K562 (cell line): ENCODE measurements at regions not wholly inside any gene's neighbourhood (a gene's known extent, or its start where the extent isn't known, plus 50 kb on each side); places are given as distances from the start of the nearest gene placed in this dataset.

ENCODE experiments used
- ATAC-seq: fragments of 200-7000 bp; cut with Tn5 transposase; 3 replicates; pipeline ENCODE4 v1.9.1; 2020; ENCODE audit warnings: moderate library complexity
- BruUV-seq: library from RNA; stranded (reverse); fragments of 400-500 nt; replicated peaks from 2 replicates; lab custom pipeline; 2021; lab: Mats Ljungman, UMichigan
- CTCF ChIA-PET: fragments of 300-600 bp; formaldehyde crosslinking; extraction: SDS; loops from one replicate; lab custom pipeline; 2021; ENCODE audit warnings: low intra/inter-chr PET ratio; lab: Yijun Ruan, JAX
- POLR2A ChIA-PET: fragments of 300-600, 350-650 bp; sonication (Branson Sonifier 250); formaldehyde crosslinking; extraction: SDS; loops from one replicate; lab custom pipeline; 2021; ENCODE audit warnings: antibody characterized with exemption, inconsistent platforms; lab: Yijun Ruan, JAX
- DNase-seq, 4 experiments: peaks; one replicate each; pipeline versions ENCODE4 v3.0.0 to v3.0.0-alpha.2; 2011 to 2018; ENCODE audit warnings: low spot score in 3 of 4, mixed read lengths in 3 of 4; ENCODE audit errors: extremely low read depth in 1 of 4
- FAIRE-seq: peaks from 2 replicates; lab custom pipeline; 2011; peaks lifted over from hg19 to GRCh38; lab: Jason Lieb, UNC
- H2AFZ ChIP-seq: 2 replicates; pipeline ENCODE4 v1.6.0; 2011; ENCODE audit warnings: low read depth, low read length, control low read depth, inconsistent platforms
- H3K27ac ChIP-seq: fragments of 200-600 bp; 3 replicates; pipeline ENCODE4 v1.8.0; 2011; ENCODE audit warnings: low read depth, mild to moderate bottlenecking, control low read depth, inconsistent platforms, low read length, moderate library complexity, mixed read lengths; ENCODE audit errors: extremely low read depth
- H3K27me3 ChIP-seq, 2 experiments: fragments of 300-600 bp in 1 of 2; 2 replicates in 1 of 2; 3 replicates in 1 of 2; pipeline versions ENCODE4 v1.6.0 to v1.8.0; 2011; ENCODE audit warnings: inconsistent platforms in 2 of 2, low read length in 2 of 2, mild to moderate bottlenecking in 1 of 2, mixed read lengths in 1 of 2, moderate library complexity in 1 of 2; ENCODE audit not compliant: control insufficient read depth in 2 of 2, insufficient read depth in 2 of 2
- H3K36me3 ChIP-seq: fragments of 300-600 bp; 3 replicates; pipeline ENCODE4 v1.8.0; 2011; ENCODE audit warnings: mild to moderate bottlenecking, low read length, inconsistent platforms; ENCODE audit not compliant: control insufficient read depth, insufficient read depth
- H3K4me1 ChIP-seq, 2 experiments: fragments of 200-600 bp in 1 of 2; replicated peaks in 1 of 2; 2 replicates in 1 of 2; 3 replicates in 1 of 2; pipeline versions ENCODE4 v1.5.1 to v1.8.0; 2011; ENCODE audit warnings: inconsistent platforms in 2 of 2, low read length in 2 of 2, mild to moderate bottlenecking in 1 of 2, mixed read lengths in 1 of 2, moderate library complexity in 1 of 2; ENCODE audit not compliant: control insufficient read depth in 2 of 2, insufficient read depth in 2 of 2
- H3K4me2 ChIP-seq: 2 replicates; pipeline ENCODE4 v1.6.1; 2011; ENCODE audit warnings: low read length, control low read depth, inconsistent platforms, mixed read lengths; ENCODE audit not compliant: insufficient read depth
- H3K4me3 ChIP-seq: fragments of 200-600 bp; sonication (generic), shearing (Covaris generic); 2 replicates; pipeline ENCODE4 v1.5.1; 2016; ENCODE audit warnings: control low read depth, inconsistent platforms
- H3K79me2 ChIP-seq: fragments of 200-600 bp; 3 replicates; pipeline ENCODE4 v1.8.0; 2011; ENCODE audit warnings: low read length, inconsistent platforms; ENCODE audit not compliant: control insufficient read depth, insufficient read depth
- H3K9ac ChIP-seq, 2 experiments: 2 replicates each; pipeline versions ENCODE4 v1.6.0 to v1.6.1; 2011; ENCODE audit warnings: low read depth in 2 of 2, low read length in 2 of 2, control low read depth in 1 of 2, inconsistent platforms in 1 of 2, mild to moderate bottlenecking in 1 of 2, mixed read lengths in 1 of 2; ENCODE audit not compliant: insufficient read depth in 1 of 2
- H3K9me1 ChIP-seq: one replicate; pipeline ENCODE4 v1.6.0; 2011; ENCODE audit warnings: inconsistent platforms, mild to moderate bottlenecking, low read length, moderate library complexity; ENCODE audit not compliant: control insufficient read depth, insufficient read depth
- H3K9me3 ChIP-seq: replicated peaks from 2 replicates; pipeline ENCODE4 v1.5.1; 2011; ENCODE audit warnings: low read depth, low read length, inconsistent platforms; ENCODE audit not compliant: control insufficient read depth, insufficient read depth
- H4K20me1 ChIP-seq: replicated peaks from 2 replicates; pipeline ENCODE4 v1.6.1; 2011; ENCODE audit warnings: low read length, inconsistent platforms, mixed read lengths; ENCODE audit not compliant: control insufficient read depth, insufficient read depth
- BRF2 ChIP-seq: IDR thresholded peaks from 3 replicates; pipeline ENCODE4 v1.6.1; 2011; ENCODE audit warnings: borderline replicate concordance, mild to moderate bottlenecking; ENCODE audit not compliant: insufficient read length, insufficient read depth
- FOXP4 ChIP-seq: sonication (generic); formaldehyde crosslinking; IDR thresholded peaks from 2 replicates; pipeline ENCODE4 v1.8.0; 2022; ENCODE audit warnings: mild to moderate bottlenecking, missing genetic modification reagents, borderline replicate concordance
- MNT ChIP-seq, 2 experiments: fragments of 450-650 bp; conservative IDR thresholded peaks; 2 replicates each; pipeline ENCODE4 v1.6.1; 2017; ENCODE audit warnings: mild to moderate bottlenecking in 2 of 2, moderate library complexity in 2 of 2
- RUNX1 ChIP-seq: sonication (generic); IDR thresholded peaks from 2 replicates; pipeline ENCODE4 v1.6.1; 2016; ENCODE audit warnings: antibody characterized with exemption, low read depth
- SRSF3 ChIP-seq: fragments of 200-400 bp; formaldehyde crosslinking; IDR thresholded peaks from 2 replicates; pipeline ENCODE4 v1.6.1; 2016; ENCODE audit warnings: mild to moderate bottlenecking, low read length, moderate library complexity; ENCODE audit not compliant: insufficient read depth
- ZNF197 ChIP-seq: fragments of 200-800 bp; sonication (Bioruptor generic); IDR thresholded peaks from 2 replicates; pipeline ENCODE4 v1.6.1; 2016; ENCODE audit warnings: low read depth, missing genetic modification characterization, missing compliant biosample characterization
- ZNF23 ChIP-seq: fragments of 250-450 bp; sonication (Bioruptor Pico); IDR thresholded peaks from 2 replicates; pipeline ENCODE4 v1.4.0; 2020; ENCODE audit warnings: mild to moderate bottlenecking
- WGBS: fragments of 100-300 bp; shearing (Covaris generic); methylation state at CpG from one replicate; pipeline ENCODE4 v1.1.6; 2016; ENCODE audit warnings: low coverage, mixed read lengths; ENCODE audit not compliant: insufficient coverage; ENCODE audit errors: missing lambda C conversion rate; 5-methylcytosine and 5-hydroxymethylcytosine counted together
- in situ Hi-C: fragments of 300-500 bp; cut with MboI; formaldehyde crosslinking; loops from 4 replicates; pipeline ENCODE4 v1.15.0; 2018; ENCODE audit warnings: inconsistent platforms, mixed read lengths
- intact Hi-C: fragments of 100-400 bp; cut with micrococcal nuclease; formaldehyde crosslinking; loops from 2 replicates; pipeline ENCODE4 v1.14.2; 2022

GRCh38 chrY:19549671-19550466, 194.7 kb downstream of the KDM5D start (continued):
- TF ChIP-seq FOXP4 (CRISPR knock-in tag) (no peak), RUNX1 (no peak), BRF2 (no peak), ZNF23 (no peak)

GRCh38 chrY:19541475-19542306, 202.8 kb downstream of the KDM5D start:
- H3K4me3 ChIP-seq = no peak overlapping the region
- no peak for FAIRE-seq
- no CpG with 5 or more reads among the region's 31 CpGs for WGBS
- no peaks in the 10 kb centered on the region for H4K20me1 ChIP-seq
- no peaks in the 10 kb centered on the region for H3K9me1 ChIP-seq
- H2AFZ ChIP-seq = no peak overlapping the region
- H3K27me3 ChIP-seq = no peaks in the 10 kb centered on the region
- ChIA-PET CTCF (no interaction called here), POLR2A (no interaction called here)
- H3K9ac ChIP-seq = no peak overlapping the region
- no TSS peak for BruUV-seq
- no peak overlapping the region for H3K27ac ChIP-seq
- ATAC-seq = no peak
- no peaks in the 10 kb centered on the region for H3K36me3 ChIP-seq
- H3K4me1 ChIP-seq = no peaks in the 10 kb centered on the region
- no peaks in the 10 kb centered on the region for H3K79me2 ChIP-seq
- TF ChIP-seq ZNF197 = no peak
- TF ChIP-seq SRSF3 = no peak
- no peak for TF ChIP-seq MNT (conservative IDR thresholded peaks at IDR 0.05)
- TF ChIP-seq, all 486 proteins: peak for 0
- in situ Hi-C loops = no loop called here
- DNase-seq = no peak
- intact Hi-C loops = no loop called here
- Histone ChIP-seq H3K9me3 (no peaks in the 10 kb centered on the region), H3K4me2 (no peak overlapping the region)
